GM18520 (cell line): ENCODE measurements at regions not wholly inside any gene's neighbourhood (a gene's known extent, or its start where the extent isn't known, plus 50 kb on each side); places are given as distances from the start of the nearest gene placed in this dataset.

Experiments used
- ATAC-seq: cut with Tn5 transposase; IDR thresholded peaks from one replicate; pipeline ENCODE4 v1.9.1; 2021; ENCODE audit not compliant: unreplicated experiment

DNA sequence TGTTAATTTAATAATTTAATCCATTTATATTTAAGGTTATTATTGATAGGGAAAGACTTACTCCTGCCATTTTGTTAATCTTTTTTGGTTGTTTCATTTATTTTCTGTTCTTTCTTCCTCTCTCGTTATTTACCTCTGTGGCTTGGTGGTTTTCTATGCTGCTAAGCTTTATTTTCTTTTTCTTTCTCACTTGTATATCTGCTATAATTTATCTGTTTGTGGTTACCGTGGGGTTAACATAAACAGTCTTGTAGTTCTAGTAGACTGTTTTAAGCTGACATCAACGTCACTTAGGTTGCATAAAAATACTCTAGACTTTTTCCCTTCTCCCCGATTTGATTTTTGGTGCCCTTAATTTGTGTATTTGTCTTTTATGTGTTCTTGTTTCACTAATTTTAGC is 381.3 kb upstream of the SPTLC3 start:
- ATAC-seq, result no peak

DNA sequence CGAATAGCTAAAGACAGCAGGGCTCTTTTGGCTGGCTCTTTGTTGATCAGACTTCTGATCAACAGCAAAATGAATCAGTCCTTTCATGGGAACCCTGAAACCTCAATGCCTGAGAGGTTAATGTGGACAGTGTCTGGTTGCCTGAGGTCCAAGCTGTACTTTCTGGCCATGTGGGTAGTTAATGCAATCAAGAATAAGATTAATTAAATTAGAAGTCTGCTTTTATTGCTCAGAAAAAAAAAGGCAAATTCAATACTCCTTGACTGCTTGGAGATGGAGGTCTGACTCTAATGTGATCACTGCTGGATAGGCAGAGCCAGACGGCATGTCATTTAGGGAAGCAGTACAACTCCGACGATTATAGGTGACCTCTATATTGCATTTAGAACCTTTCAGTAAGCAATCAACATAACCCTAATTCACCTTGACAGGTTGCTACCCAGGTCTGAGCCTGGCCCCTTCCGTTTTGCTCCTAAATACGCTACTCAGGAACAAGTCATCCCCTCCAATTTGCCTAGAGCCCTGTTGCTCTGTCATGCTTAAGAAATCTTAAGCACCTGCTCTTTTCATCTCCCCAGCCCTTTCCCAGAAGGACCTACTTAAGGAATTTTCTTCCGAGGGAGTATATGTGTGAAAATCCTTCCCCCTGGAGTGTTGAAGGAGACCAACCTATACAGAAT is 370.0 kb upstream of the SPTLC3 start:
- ATAC-seq, result no peak

DNA sequence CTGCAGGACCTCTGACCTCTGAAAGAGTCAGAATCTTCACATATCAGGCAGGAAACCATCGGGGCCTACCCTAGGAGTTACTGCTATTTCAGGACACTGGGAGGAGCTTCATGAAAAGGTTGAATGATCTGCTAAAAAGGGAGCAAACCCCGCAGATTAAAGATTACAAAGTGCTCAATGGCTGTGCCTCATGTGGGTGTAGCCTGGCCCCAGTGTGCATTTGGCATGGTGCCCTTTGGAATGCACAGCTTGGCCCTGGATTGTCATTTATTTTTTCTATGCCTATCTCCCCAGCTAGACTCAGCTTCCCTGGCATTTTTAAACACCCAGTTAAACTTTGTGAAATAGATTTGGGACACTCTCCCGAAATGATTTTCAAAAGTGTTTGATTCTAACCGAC is 368.5 kb upstream of the SPTLC3 start:
- no peak for ATAC-seq

DNA sequence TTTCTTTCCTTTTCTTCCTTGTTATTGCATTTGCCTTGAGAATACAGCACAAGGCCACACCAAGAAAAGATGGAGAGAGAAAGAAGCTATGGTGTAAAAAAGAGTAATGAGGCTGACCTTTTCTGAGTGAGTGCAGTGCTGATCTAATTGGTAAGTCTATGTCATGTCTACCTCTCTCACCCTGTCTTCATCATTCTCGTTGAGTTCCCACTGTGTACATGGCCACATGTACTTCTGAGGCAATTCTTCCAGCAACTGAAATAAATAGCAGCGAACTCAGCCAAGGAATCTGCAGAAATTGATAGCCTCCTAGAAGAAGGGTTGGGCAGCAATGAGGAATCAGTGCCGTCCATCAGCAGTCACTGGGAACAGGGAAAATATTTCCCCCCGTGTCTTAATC is 367.2 kb upstream of the SPTLC3 start:
- no peak for ATAC-seq

DNA sequence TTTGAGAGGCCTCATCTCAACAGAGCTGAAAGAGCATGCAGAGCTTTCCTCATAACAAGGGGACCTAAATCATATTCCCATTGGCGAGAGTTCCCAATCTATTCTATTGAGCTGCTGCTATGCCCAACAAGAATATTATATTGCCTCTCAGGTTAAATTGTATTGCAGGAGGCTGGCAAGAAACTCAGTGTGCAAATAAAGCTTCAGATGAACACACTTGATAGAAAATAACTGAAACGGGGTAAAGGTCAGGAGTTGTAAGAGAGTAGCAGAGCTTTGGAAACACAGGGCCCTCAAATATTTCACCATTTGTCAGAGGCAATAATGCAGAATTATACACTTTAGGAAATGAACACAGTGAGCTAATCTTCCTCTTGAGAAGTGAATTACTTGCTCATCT is 364.3 kb upstream of the SPTLC3 start:
- ATAC-seq, result no peak

DNA sequence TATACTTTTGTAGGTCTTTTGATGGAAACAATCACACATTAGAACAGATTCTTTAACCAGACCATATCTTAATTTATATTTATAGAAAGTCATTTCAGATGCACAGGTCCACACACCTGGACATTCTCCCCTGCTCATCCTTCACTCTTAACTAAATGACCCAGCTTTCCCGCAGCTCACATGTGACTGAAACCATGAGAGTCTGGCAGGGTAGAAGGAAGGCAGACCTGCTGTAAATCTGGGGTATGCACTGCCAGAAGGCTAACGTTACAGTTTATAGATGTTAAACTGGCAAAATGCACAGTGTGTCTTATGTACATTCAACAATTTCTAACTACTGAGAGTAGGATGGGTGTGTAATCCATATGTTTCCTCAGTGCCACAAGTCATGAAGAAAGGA is 359.5 kb upstream of the SPTLC3 start:
- ATAC-seq, result no peak

DNA sequence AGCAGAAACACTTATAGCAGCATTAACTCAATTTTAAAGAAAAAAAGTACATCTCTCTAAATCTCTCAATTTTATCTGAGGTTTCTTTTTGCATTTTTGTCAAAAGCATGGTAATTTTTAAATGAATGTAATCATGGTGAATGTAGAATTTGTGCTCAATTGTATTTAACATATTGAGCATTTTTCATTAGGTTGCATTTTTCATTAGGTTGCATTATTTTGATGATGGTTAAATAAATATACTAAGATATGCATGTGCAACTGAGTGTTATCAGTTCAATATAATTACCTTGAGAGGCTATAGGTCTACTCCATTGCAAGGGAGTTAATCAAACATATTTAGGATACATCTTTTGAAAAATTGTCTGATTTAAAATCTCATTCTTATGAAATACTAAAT is 355.1 kb upstream of the SPTLC3 start:
- ATAC-seq, result no peak

DNA sequence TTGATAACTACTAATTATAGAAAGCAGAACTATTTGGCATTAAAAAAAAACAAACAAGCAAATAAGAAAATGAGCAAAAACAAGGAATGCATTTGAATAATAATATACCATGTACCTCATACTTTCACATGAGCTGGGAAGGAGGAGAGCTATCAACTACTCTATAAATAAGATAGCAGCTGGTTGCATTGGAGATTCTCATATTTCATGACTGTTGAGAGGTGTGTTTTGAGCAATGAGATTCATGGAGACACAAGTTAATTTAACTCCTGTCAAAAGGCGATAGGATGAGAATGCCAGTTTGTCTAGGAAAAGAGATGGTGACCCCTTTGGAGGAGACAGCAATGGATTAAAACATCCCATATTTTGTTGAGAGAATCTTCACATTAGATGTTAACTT is 348.8 kb upstream of the SPTLC3 start:
- ATAC-seq, result no peak

DNA sequence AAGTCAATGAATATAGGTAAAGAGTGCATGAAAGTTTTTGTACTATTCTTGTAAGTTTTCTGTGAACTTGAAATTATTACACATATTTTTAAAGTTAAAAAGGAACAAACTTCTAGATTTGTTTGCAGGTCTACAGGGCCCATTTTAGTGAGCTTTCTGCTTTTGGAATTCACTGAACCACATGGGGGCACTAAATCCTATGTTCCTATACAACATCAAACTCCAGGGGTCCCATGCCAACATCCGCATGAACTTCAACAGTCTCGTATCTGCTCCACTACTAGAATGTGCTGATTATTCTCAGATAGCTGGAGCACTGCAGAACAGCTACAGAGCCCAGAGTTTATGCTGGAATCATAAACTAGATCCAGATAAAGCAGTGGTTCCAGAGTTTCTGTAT is 347.9 kb upstream of the SPTLC3 start:
- no peak for ATAC-seq

DNA sequence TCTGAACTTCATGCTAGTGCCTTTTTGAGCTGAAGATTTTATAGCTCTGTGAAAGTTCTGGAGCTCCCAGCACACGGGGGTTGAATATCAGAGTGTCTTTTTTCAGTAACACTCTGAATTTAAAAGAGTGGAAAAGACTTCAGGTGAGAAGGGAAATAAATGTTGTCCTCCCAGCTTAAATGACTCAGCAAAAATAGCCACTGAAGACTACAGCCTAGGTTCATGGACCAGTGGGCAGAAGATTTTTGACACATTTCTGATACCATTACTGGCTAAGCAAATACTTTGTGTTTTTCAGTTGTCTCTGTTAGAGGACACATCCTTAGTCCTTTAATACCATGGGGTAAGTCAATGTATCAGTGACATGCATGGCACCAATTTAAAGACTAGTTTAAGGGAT is 338.5 kb upstream of the SPTLC3 start:
- ATAC-seq, result no peak

DNA sequence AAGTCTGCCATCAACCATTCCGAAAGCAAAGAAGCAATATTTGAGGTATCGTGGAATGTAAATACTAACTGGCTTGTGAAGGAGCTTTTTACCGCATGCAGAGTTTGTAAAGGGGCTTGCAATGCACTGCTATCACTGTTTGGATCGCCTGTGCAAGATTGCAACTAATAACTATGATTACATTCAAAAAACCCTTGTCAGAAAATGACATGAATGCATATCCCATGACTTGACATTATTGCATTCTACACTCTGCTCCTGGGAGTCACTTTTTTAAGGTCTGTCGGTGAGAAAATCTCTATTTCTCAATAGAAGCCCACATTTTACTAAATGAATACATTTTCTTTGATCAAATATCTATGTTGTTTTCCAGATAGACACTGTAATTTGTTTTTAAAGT is 335.4 kb upstream of the SPTLC3 start:
- no peak for ATAC-seq

DNA sequence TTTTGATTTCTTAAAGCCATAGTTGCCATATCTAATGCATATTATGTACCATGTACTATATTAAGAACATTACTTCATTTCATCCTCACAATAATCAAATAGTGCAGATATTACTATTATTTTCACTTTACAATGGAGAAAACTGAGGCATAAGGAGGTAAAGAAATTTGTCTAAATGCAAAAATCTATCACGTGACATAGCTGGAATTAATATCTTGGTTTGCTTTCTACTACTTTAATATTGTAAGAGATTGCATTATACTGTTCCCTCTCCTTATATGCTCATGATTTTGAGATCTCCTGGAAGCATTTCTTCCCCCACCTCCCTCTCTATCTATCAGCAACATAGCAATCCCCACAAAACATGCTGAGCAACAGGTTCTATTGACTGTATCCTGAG is 330.8 kb upstream of the SPTLC3 start:
- ATAC-seq, result no peak

DNA sequence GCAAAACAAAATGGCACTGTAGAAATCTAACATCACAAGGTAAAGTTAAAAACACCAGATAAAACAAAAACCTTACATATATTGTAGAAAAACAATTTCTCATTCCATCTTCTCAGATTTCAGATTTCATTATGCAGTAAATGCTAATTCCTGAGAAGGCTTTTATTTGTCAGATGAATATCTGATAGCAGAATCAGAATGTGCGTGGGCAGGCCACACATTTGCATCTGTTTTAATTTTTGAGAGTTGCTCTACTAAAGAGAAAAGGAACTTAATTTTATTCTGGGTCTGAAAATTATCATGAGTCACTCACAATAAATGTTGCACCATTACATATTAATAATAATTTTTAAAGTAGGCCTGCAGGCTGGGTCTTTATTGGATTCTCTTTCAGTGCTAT is 329.3 kb upstream of the SPTLC3 start:
- ATAC-seq, result no peak

DNA sequence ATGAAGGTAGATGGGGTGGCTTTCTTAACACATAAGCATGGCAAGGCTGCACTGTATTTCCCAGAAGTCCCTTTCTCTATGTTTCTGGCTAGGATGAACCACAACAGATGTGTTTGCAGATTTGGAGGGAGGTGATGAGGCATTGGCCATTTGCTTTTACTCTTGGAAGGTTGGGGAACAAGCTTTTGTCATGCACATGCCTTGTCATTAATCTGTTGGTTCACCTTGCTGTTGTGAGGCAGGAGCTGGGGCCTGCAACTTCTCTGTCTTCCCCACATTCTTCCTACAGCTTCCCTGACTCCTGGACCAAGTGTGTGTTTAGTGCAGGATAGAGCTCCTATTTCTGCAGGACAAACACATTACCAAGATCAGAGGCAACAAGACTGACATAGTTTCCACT is 326.2 kb upstream of the SPTLC3 start:
- ATAC-seq, result no peak

DNA sequence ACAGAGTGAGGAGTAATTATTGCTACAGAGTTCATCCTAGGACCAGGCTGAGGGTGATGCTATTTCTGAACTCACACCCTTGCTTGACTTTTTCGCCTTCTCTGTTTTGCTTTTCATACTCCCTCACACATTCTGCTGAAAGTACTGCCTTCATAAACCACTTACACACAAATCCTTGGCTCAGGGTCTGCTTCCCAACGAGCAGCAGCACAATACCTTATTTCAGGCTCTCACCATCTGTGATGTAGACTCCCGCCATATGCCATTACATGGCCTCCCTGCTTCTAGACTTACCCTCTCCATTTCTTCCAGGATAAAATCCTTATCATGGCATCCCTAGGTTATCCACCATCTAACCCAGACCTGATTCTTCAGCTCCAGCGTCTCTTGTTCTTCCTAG is 321.3 kb upstream of the SPTLC3 start:
- no peak for ATAC-seq

DNA sequence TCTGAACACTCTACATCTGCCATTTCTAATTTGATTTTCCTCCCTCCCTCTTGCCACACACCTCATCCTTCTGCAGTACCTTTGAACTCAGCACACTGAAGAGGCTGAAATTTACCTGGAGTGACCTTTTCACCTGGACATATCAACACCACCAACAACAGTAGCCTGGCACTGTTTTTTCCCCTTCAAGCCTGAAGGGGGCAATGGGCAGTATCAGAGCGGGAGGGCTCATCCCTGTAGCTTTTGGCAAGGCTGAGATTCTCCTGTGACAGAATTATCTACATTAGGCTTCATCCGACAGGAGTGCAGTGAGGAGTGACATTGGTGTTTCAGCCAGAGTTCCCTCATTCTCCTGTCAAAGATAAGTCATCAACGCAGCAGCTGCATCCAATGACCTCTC is 312.8 kb upstream of the SPTLC3 start:
- no peak for ATAC-seq

DNA sequence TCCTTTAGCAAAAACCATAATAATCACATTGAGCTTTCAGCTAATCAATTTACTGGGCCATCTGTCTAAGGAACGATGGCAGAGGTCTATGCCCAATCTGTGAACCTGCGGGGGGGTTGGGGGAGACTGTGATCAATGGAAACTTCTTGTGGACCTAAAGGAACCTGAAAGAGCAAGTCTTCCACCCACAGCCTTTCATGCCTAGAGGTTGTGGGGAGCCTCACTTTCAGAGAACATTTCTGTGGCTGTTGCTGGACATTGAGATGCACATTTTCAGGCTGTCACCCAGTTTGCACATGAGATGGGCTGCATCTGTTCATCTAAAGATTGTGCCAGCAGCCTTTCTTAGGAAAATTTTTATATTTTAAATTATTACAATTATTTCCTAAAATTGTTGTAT is 310.0 kb upstream of the SPTLC3 start:
- ATAC-seq, result no peak

DNA sequence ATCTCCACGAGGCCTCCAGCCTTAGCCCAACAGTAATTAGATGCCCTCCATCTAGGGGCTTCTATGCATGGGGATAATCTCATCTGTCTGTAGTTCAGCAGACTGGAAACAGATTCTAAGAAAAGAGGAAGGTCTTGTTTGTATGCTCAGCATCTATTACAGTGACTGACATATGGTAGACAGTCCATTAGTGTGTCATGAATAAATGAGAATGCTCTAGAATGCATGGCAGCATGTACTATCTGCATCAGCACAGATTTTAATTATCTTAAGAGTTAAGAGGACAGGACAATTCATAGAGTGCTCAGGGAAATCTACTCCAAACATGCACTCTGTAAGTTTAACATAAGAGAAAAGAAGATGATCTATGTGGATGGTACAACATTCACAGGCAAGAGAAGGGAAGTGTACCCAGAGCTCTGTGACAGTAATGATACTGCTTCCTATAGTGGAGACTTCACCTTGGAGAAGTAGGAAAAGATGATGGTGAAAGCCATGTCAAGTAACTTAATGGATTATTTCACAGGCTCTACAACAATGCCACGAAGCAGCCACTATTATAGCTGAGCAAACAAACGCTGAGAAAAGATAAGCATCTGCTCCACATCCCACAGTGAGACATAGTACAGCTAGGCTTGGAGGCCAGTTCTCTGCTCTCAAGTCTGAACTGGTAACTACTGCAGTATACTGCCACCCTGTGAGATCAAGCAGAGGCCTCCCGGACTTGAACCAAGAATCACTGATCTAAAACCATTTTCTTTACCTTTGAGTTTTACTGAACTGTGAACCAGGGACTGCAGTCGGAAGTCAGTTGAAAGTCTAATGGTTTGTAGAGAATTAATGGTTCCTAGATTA is 309.2 kb upstream of the SPTLC3 start:
- ATAC-seq, result no peak

DNA sequence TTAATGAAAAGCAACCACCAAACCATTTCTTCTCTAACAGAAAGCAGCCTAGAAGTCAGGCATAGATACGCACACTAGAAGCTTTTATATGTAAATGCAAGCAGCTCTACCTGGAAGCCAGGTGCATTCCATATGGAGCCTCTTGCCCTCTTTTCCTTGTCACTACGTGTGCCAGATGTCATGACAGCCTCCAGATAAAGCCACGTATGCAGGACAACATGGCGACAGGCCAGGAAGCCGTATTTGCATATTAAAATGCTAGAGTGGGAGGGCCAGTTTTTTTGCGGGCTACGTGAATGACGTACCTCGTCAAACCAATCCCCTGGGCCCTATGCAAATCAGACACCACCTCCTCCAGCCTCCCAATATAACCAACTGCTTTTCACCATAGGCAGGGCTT is 308.1 kb upstream of the SPTLC3 start:
- ATAC-seq, result no peak

DNA sequence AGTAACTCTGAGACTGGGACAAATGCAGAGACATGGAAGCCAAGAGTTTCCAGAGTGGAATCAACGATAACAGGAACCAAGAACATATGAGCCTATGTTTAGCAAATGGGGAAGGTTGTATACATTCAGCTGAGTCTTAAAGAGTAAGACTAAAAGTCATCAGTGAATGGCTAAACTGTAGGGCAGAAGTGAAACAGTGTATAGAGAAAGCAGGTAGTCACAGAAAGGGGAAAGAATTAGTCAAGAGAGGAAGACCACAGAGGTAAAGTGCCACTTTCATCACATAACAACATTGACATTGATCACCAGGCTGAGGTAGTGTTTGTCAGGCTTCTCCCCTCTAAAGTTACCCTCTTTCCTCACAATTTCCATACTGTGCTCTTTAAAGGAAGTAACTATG is 306.5 kb upstream of the SPTLC3 start:
- no peak for ATAC-seq

DNA sequence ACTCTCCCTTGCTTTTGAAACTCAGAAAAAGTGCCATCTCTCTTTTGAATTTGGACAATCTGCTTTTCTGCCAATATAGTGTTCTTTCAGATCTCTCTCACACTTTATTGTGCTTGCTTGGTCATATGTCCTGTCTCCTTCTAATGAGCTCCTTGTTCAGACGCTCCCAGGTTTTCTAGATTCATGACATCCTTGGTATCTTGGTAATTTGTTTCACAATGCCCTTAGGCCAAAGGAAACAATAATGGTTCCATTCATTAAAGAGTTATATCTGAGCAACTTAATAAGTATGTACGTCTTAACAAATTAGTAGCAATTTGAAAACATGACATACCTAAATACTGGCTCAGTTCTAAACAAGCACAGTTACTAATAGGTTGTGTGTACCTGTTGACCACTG is 293.4 kb upstream of the SPTLC3 start:
- ATAC-seq, result no peak

DNA sequence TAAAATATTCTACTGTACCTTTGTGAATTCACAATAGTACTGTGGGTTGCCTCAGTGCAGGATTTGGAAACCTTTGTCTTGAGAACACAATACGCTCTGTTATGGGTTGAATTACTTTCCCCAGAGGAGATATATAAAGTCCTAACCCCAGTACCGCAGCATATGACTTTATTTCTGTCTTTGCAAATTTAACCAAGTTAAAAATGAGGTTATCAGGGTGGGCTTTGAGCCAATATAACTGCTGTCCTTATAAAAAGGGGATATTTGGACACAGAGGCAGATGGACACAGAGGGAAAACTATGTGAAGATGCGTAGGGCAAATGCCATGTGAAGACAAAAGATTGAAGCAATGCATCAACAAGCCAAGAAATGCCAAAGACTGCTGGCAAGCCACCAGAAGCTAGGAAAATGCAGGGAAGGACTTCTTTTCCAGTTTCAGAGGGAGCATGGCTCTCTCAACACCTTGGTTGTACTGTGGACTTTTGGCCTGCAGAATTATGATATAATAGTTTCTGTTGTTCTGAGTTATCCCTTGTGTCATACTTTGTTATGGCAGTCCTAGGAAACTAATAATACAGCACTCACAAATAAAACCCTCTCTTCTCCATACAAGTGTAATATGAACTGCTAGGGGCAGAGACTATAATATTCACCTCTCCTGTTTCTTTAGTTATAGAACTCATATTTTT is 292.6 kb upstream of the SPTLC3 start:
- ATAC-seq, result no peak
